ENCODE measurements at regions not wholly inside any gene's neighbourhood (a gene's known extent, or its start where the extent isn't known, plus 50 kb on each side); places are given as distances from the start of the nearest gene placed in this dataset.

DNA sequence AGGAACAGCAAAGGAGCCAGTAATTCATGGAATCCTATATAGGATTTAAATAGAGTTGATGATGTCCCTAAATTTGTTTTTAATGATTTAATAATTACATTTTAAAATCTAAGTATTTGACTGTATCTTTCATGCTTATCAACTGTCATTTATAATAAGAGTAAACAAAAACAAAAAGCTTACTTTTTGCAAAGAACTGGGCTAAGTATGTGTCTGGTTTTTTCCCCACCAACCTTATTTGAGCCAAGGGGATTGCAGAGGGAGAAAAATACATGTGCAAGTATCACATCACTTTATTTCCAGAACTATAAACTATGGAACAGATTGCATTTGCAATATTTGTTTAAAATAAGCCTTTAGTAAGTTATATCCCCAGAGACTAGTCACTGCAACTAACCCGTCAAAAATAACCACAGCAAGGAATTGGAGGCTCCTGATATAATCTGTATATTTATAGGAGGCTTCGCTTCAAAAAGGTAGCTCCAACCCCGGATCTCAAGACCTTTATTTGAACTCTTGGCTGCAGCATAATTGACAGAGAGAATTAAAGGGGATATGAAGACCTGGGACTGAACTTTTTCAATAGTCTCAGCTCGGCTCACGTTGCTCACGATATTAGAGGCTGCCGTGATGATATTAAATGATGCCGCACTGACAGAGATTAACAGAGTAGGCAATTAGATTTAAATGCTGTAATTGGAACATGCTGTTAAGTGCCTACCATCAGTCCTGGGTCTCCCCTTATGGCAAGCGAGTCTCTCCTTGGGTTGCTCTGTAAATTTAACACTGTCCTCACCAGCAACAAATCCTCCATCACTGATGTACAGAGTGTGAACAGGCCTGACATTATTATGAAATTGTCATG lies 329.1 kb upstream of the NFIA start:
- ChIA-PET POLR2A (no interaction called here), CTCF (no interaction called here)
- TF ChIP-seq, protein P1, sequence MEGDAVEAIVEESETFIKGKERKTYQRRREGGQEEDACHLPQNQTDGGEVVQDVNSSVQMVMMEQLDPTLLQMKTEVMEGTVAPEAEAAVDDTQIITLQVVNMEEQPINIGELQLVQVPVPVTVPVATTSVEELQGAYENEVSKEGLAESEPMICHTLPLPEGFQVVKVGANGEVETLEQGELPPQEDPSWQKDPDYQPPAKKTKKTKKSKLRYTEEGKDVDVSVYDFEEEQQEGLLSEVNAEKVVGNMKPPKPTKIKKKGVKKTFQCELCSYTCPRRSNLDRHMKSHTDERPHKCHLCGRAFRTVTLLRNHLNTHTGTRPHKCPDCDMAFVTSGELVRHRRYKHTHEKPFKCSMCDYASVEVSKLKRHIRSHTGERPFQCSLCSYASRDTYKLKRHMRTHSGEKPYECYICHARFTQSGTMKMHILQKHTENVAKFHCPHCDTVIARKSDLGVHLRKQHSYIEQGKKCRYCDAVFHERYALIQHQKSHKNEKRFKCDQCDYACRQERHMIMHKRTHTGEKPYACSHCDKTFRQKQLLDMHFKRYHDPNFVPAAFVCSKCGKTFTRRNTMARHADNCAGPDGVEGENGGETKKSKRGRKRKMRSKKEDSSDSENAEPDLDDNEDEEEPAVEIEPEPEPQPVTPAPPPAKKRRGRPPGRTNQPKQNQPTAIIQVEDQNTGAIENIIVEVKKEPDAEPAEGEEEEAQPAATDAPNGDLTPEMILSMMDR (IDR thresholded peaks at IDR 0.05; ENCODE audit: insufficient read depth, low read length, missing control alignments) = no peak
- H3K4me3 ChIP-seq (ENCODE audit: low read depth, low read length) = no peak overlapping the region
- no peak for DNase-seq (ENCODE audit: low read depth, low spot score)

- CTCF ChIA-PET = no interaction called here
- no peak for DNase-seq (ENCODE audit: low read depth, low spot score)
- TF ChIP-seq, protein P1 (IDR thresholded peaks at IDR 0.05; ENCODE audit: insufficient read depth, low read length, missing control alignments) = no peak
- POLR2A ChIA-PET = no interaction called here
- no peak overlapping the region for H3K4me3 ChIP-seq (ENCODE audit: low read depth, low read length)
Observed at GRCh38 chr1:60751306-60751705, 331.1 kb upstream of the NFIA start.

- TF ChIP-seq, protein P1 (IDR thresholded peaks at IDR 0.05; ENCODE audit: insufficient read depth, low read length, missing control alignments) = no peak
- CTCF ChIA-PET = no interaction called here
- POLR2A ChIA-PET = no interaction called here
- H3K4me3 ChIP-seq (ENCODE audit: low read depth, low read length) = no peak overlapping the region
- no peak for DNase-seq (ENCODE audit: low read depth, low spot score)
Observed at GRCh38 chr1:60747353-60747752, 335.0 kb upstream of the NFIA start.

- no peak overlapping the region for H3K4me3 ChIP-seq (ENCODE audit: low read depth, low read length)
- TF ChIP-seq, protein P1 (IDR thresholded peaks at IDR 0.05; ENCODE audit: insufficient read depth, low read length, missing control alignments) = no peak
- POLR2A ChIA-PET = no interaction called here
- CTCF ChIA-PET = no interaction called here
- DNase-seq (ENCODE audit: low read depth, low spot score) = no peak
Observed at GRCh38 chr1:60746278-60746791, 336.0 kb upstream of the NFIA start.

GRCh38 chr1:60745484-60745883 lies 336.9 kb upstream of the NFIA start:
- H3K4me3 ChIP-seq (ENCODE audit: low read depth, low read length) = no peak overlapping the region
- ChIA-PET CTCF (no interaction called here), POLR2A (no interaction called here)
- TF ChIP-seq, protein P1 (IDR thresholded peaks at IDR 0.05; ENCODE audit: insufficient read depth, low read length, missing control alignments) = no peak
- no peak for DNase-seq (ENCODE audit: low read depth, low spot score)

DNA sequence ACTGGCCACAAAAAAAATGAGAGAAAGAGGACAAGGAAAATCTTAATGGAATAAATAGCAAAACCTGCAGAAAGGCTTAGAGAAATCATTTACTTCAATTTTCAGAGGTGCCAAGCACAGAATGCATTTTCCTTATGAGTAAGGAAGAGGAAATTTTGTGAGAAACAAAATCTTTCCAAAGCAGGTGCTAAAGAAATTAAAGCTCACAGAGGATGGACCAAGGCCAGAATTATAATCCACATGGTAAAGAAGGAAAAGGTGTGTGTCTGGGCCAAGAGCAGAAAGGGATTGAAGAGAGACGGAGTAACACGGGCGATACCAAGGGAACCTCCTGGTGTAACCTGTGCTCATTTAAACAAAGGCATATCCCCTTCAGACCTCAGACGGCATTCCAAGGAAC lies 340.0 kb upstream of the NFIA start:
- ChIA-PET POLR2A (no interaction called here), CTCF (no interaction called here)
- no peak for DNase-seq (ENCODE audit: low read depth, low spot score)
- TF ChIP-seq, protein P1 (IDR thresholded peaks at IDR 0.05; ENCODE audit: insufficient read depth, low read length, missing control alignments) = no peak
- H3K4me3 ChIP-seq (ENCODE audit: low read depth, low read length) = no peak overlapping the region
